Fibroblast of skin of abdomen (primary cell): ENCODE measurements at regions not wholly inside any gene's neighbourhood (a gene's known extent, or its start where the extent isn't known, plus 50 kb on each side); places are given as distances from the start of the nearest gene placed in this dataset.
"Not testable (repeated sequence)": the region's sequence is repeated elsewhere in the genome, so short reads cannot be mapped to it uniquely, and the experiment has no call there.

Experiments used
- DNase-seq: peaks from one replicate; pipeline ENCODE4 v3.0.0-alpha.2; 2013

DNA sequence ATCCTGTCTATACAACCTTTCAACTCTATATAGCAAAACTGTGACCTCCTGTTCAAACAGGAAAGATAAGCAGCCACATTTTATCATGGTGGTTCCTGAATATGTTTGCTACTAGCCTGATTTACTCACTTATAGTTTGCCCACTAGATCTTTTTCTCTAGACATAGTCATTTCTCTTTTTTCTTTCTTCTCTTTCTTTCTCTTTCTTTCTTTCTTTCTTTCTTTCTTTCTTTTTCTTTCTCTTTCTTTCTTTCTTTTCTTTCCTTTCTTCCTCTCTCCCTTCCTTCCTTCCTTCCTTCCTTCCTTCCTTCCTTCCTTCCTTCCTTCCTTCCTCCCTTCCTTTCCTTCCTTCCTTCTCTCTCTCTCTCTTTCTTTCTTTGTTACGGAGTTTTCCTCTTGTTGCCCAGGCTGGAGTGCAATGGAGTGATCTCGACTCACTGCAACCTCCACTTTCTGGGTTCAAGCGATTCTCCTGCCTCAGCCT, 142.0 kb upstream of the TBL1XR1 start:
- not testable (repeated sequence) for DNase-seq

DNA sequence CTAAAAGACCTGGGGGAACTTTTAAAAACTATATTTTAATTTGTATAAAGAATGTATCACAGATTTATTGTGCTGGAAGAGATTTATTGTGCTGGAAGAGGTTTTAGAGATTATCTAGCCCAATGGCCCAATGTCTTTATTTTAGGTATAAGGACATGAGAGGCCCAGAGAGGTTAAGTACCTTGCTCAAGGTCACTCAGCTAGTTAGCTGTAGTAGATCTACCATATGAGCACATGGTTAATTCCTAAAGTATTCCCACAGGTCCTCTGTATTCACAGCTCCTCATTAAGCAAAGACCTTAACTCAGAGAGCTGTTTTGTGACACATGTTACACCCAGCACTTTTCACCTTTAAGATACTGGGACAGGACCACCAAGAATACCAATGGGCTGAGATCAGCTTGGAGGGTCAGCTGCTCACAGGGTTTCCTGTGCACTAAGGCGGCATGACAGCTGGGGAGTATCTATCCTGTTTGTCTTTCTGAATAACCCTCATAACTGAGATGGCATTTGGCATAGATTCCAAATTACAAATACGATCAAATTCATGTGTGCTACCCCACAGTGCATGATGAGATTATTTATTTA, 143.1 kb upstream of the TBL1XR1 start:
- DNase-seq, result no peak

DNA sequence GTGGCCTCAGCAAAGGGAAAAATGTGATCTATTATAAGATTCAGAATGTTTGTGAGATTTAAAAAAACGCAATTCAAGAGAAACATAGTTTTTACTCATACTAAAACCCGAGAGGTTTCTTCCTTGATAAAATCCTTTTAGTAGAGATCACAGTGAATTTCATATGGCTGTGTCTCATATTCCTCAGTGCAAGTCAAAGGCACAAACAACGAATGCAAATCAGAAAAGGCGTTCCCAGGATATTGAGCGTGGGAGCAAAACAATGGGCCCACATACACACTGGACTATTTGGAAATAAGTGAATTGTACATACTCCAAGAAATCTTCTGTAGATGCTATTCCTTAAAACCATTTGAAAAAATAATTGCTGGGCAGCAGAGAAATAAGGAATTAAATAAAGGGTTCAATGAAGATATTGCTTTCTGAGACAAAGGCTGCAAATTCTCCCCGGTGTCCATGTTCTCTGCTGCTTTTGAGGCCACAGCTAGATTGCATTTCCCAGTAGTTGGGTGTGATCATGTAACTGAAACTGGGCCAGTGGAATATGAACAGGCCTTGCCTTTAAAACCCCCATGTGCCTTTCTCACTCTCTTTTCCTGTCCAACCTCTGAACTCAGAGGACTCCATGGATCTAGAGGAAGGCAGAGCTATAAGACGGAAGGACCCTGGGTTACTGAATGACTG, 144.6 kb upstream of the TBL1XR1 start:
- no peak for DNase-seq

DNA sequence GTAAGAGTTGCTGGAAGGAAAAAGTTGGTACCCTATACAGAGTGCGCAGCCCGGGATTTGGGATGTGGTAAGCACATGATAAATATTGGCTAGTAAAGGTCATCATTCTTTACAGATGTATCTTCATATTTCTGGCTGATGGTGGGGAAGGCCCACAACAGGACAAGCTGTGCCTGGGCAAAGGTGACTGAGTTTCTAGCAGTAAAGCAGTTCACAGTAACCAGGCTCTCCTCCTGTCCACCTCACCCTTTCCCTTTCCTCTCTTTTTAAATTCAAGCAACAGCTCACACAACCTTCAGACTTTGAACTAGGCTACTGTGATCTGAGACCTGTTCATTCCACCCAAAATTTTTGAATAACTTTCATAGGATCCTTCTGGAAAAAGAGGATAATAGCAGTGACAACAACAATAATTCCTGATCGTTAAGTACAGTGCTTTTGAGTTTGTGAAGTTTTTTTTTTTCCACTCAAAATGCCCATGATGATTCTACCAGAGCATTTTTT, 145.9 kb upstream of the TBL1XR1 start:
- DNase-seq, result no peak

DNA sequence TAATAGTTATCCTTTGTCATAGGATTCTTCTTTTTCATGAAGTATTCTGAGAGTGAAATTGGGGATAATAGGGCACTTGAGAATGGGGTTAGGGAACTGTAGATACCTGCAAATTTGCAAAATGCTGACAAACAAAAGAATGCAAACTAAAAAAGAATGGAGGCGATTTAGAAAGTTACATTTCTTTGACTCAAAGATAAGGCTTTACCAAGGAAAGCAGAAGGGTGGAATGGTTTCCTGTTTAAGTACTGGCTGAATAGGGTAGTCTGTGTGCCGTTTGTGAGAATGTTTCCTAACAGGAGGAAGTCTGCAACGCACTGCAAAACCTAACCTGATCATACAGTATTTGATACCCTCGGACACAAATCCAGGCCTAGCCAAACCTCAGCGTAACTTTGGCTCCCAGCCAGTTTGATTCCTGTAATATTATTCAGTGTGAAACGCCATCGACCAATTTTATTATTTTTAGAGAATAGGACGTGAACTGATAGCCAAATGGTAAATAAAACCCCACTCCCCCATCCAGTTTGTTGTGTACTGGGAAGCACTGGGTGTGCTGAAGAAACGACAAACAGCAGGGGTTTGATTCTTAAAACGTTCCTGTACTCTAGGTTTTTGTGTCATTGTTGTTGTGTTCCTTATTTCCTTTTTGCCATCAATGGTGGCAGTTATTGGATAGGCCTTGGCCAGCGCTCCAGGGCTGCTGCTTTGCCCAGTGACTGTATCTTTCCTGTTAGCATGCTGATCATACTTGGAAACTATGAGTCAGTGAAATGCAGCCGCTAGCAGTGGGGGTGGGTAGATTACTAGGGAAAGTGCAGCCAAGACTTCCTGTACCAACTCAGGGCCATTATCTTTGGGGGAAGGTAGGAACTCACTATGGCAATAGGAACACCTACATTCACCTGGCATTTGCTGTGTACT, 148.0 kb upstream of the TBL1XR1 start:
- peak; percentile 96 for DNase-seq

DNA sequence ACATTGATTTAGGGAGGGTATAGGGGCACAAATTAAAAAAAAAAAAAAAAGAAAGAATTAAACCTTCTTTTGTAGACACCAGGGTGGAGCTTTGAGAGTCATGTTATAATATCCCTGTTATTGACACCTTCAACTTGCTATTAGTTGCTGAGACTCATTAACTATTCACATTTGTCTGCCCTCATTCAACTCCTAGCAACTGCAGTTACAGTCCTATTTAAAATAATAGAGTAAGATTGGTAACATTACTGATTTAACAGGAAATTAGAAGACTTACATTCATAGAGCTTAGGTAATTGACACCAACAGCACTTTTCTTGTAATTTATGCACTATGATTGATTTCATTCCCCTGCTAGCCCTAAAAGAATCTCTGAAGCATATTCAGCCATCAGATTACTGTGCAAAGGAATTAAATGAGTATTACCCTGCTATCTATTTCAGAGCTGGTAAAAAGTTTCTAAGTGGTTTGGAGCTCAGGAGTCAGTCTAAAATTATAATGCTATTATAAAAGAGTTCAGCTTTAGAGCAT, 148.8 kb upstream of the TBL1XR1 start:
- DNase-seq, result no peak

DNA sequence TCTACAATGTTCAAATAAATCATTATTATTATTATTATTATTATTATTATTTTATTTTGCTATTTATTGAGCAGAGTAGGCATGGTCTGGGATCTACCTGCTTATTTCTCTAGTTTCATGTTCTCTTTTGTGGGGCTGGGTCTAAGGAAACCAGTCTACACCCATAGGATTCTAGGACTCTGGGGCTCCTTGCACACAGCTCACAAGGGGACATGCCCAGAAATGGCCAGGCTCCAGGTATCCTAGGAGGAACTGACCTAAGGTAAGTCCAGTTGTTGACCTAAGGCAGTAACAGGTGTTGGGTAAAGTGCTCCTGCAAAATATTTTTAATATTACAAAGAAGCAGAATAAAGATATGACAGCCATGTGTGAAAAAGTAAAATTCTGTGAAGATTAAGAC, 149.6 kb upstream of the TBL1XR1 start:
- no peak for DNase-seq

- DNase-seq, result no peak
These were observed 150.3 kb upstream of the TBL1XR1 start for GRCh38 chr3:177347611-177348010.

- DNase-seq, result no peak
These were observed 151.7 kb upstream of the TBL1XR1 start for GRCh38 chr3:177348974-177349373.

- DNase-seq, result no peak
These were observed 152.1 kb upstream of the TBL1XR1 start for GRCh38 chr3:177349384-177349783.

DNA sequence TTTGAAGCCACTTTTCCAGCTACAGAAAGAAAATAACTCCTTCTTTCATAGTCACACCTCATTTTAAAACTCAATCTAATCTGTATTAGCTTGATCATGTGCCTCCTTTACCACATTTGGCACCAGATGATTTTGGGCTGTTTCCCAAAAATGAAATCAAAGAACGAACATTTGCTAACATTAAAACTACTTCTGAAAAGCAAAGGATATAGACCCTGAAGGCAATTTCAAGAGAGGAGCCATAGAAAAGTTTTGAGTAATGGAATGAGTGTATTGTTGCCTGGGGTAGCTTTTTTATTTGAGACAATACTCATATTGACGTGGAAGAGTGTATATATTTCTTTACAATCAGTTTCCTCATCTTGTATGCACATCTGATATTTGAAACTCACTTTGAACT, 152.8 kb upstream of the TBL1XR1 start:
- no peak for DNase-seq

DNA sequence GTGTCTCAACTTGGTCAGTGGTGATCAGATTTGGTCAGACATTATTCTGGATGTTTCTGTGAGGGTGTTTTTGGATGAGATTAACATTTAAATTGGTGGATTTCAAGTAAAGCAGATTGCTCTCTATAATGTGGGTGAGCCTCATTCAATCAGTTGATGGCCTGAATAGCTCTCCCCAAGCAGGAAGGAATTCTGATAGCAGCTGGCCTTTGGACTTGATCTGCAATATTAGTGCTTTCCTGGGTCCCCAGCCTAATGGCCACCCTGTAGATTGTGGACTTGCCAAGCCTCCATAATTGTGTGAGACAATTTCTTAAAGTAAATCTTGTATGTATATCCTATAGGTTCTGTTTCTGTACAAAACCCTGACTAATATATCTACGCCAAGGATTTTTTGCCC, 153.9 kb upstream of the TBL1XR1 start:
- no peak for DNase-seq

GRCh38 chr3:177351757-177352158, 154.5 kb upstream of the TBL1XR1 start:
- no peak for DNase-seq

DNA sequence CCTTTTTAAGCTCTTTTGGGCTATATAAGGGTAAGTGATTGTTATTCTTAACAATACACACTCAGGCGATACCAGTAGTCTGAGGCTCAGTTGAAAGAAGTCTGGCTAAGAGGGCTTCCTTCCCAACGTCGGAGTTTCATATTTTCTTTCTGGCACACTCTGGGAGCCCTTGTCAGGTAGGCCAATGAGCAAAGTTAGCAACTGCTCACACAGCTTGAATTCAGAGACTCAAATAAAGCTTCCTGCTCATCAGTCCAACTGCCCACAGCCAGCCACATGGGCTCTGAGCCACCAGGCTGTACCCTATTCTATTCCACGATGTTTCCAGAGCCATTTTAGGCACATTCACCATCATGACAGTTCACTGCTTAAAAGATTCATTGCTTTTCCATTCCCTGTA, 155.1 kb upstream of the TBL1XR1 start:
- DNase-seq, result no peak

- no peak for DNase-seq
These were observed 155.9 kb upstream of the TBL1XR1 start for GRCh38 chr3:177353140-177353539.

DNA sequence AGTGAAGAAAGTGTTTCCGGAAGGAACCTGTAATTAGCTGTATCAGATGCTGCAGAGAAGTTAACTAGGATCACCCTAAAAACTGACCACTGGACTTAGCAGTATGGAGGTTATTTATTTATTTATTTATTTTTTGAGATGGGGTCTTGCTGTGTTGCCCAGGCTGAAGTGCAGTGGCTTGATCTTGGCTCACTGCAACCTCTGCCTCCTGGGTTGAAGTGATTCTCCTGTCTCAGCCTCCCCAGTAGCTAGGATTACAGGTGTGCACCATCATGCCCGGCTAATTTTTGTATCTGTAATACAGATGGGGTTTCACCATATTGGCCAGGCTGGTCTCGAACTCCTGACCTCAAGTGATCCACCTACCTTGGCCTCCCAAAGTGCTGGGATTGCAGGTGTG, 156.6 kb upstream of the TBL1XR1 start:
- not testable (repeated sequence) for DNase-seq

GRCh38 chr3:177354466-177354865, 157.2 kb upstream of the TBL1XR1 start:
- no peak for DNase-seq

DNA sequence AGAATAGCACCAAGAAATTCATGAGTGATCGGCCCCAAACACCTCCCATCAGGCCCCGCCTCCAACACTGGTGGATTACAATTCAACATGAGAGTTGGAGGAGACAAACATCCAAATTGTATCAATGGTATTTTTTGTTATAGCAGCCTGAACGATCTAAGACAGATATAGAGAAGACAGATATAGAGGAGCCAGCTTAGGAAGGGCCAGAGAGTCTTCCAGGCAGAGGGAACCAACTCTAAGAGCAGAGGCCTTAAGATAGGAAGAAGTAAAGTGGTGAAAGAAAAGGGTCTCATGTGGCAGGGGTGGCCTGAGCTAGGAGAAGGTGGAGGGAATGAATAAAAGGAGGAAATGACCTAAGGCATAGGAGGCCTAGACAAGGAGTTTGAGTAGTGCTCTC, 158.8 kb upstream of the TBL1XR1 start:
- DNase-seq, result no peak

- DNase-seq, result no peak
These were observed 159.7 kb upstream of the TBL1XR1 start for GRCh38 chr3:177356952-177357351.

GRCh38 chr3:177357352-177358090, 160.2 kb upstream of the TBL1XR1 start:
- DNase-seq, result peak; percentile 82

- peak; percentile 50 for DNase-seq
These were observed 161.1 kb upstream of the TBL1XR1 start for GRCh38 chr3:177358091-177358976.
